Endothelial cell (in vitro differentiated cells): ENCODE measurements at regions not wholly inside any gene's neighbourhood (a gene's known extent, or its start where the extent isn't known, plus 50 kb on each side); places are given as distances from the start of the nearest gene placed in this dataset.

Experiments used
- DNase-seq: peaks from one replicate; pipeline ENCODE4 v3.0.0; 2021; ENCODE audit warnings: low spot score
- H3K27ac Mint-ChIP-seq: one replicate; pipeline ENCODE4 v1.8.0; 2021; ENCODE audit warnings: mixed read lengths, inconsistent platforms; ENCODE audit not compliant: unreplicated experiment
- H3K27me3 Mint-ChIP-seq: one replicate; pipeline ENCODE4 v1.8.0; 2021; ENCODE audit warnings: mild to moderate bottlenecking, moderate library complexity, mixed read lengths, inconsistent platforms; ENCODE audit not compliant: unreplicated experiment
- H3K36me3 Mint-ChIP-seq: one replicate; pipeline ENCODE4 v1.8.0; 2021; ENCODE audit warnings: mild to moderate bottlenecking, low read depth, mixed read lengths, inconsistent platforms; ENCODE audit not compliant: unreplicated experiment
- H3K4me1 Mint-ChIP-seq: one replicate; pipeline ENCODE4 v1.8.0; 2021; ENCODE audit warnings: mild to moderate bottlenecking, mixed read lengths, inconsistent platforms; ENCODE audit not compliant: unreplicated experiment
- H3K4me3 Mint-ChIP-seq: one replicate; pipeline ENCODE4 v1.8.0; 2021; ENCODE audit warnings: mild to moderate bottlenecking, mixed read lengths, inconsistent platforms; ENCODE audit not compliant: unreplicated experiment
- H3K9me3 Mint-ChIP-seq: one replicate; pipeline ENCODE4 v1.8.0; 2021; ENCODE audit warnings: mixed read lengths, inconsistent platforms; ENCODE audit not compliant: unreplicated experiment
- CTCF ChIP-seq: fragments of 200-600 bp; sonication (generic); IDR thresholded peaks from one replicate; pipeline ENCODE4 v1.5.0; 2021; ENCODE audit warnings: antibody characterized with exemption; ENCODE audit not compliant: unreplicated experiment

GRCh38 chr4:187632260-187632995 lies 363.1 kb upstream of the ZFP42 start:
- Mint-ChIP-seq H3K9me3 (no peaks in the 10 kb centered on the region), H3K4me3 (no peak overlapping the region), H3K27ac (no peak overlapping the region), H3K27me3 (no peaks in the 10 kb centered on the region), H3K4me1 (no peaks in the 10 kb centered on the region), H3K36me3 (no peaks in the 10 kb centered on the region)
- DNase-seq = no peak
- TF ChIP-seq CTCF = no peak

- Mint-ChIP-seq H3K27ac (no peak overlapping the region), H3K4me1 (no peaks in the 10 kb centered on the region), H3K9me3 (no peaks in the 10 kb centered on the region), H3K36me3 (no peaks in the 10 kb centered on the region), H3K4me3 (no peak overlapping the region), H3K27me3 (no peaks in the 10 kb centered on the region)
- TF ChIP-seq CTCF = no peak
- no peak for DNase-seq
These were observed 362.3 kb upstream of the ZFP42 start for GRCh38 chr4:187633245-187633644.

GRCh38 chr4:187656959-187657358 lies 338.6 kb upstream of the ZFP42 start:
- H3K27ac Mint-ChIP-seq = no peak overlapping the region
- H3K27me3 Mint-ChIP-seq = peaks cover 3% of the 10 kb centered on the region
- TF ChIP-seq CTCF = no peak
- no peak overlapping the region for H3K4me3 Mint-ChIP-seq
- DNase-seq = no peak
- H3K36me3 Mint-ChIP-seq = peaks cover 6% of the 10 kb centered on the region
- peaks cover 4% of the 10 kb centered on the region for H3K9me3 Mint-ChIP-seq
- no peaks in the 10 kb centered on the region for H3K4me1 Mint-ChIP-seq

- Mint-ChIP-seq H3K4me1 (no peaks in the 10 kb centered on the region), H3K27me3 (no peaks in the 10 kb centered on the region), H3K36me3 (no peaks in the 10 kb centered on the region), H3K27ac (no peak overlapping the region), H3K4me3 (no peak overlapping the region), H3K9me3 (no peaks in the 10 kb centered on the region)
- DNase-seq = no peak
- TF ChIP-seq CTCF = no peak
These were observed 332.5 kb upstream of the ZFP42 start for GRCh38 chr4:187663076-187663475.

- no peak overlapping the region for H3K4me3 Mint-ChIP-seq
- H3K27me3 Mint-ChIP-seq = no peaks in the 10 kb centered on the region
- no peak for TF ChIP-seq CTCF
- H3K36me3 Mint-ChIP-seq = no peaks in the 10 kb centered on the region
- H3K4me1 Mint-ChIP-seq = no peaks in the 10 kb centered on the region
- no peak overlapping the region for H3K27ac Mint-ChIP-seq
- no peaks in the 10 kb centered on the region for H3K9me3 Mint-ChIP-seq
- DNase-seq = no peak
These were observed 331.6 kb upstream of the ZFP42 start for GRCh38 chr4:187664011-187664410.
